ENCODE measurements at regions not wholly inside any gene's neighbourhood (a gene's known extent, or its start where the extent isn't known, plus 50 kb on each side); places are given as distances from the start of the nearest gene placed in this dataset.
A peak's percentile ranks its signal among the peaks of the same experiment; 100 is the strongest.
"Not testable (repeated sequence)": the region's sequence is repeated elsewhere in the genome, so short reads cannot be mapped to it uniquely, and the experiment has no call there.

DNA sequence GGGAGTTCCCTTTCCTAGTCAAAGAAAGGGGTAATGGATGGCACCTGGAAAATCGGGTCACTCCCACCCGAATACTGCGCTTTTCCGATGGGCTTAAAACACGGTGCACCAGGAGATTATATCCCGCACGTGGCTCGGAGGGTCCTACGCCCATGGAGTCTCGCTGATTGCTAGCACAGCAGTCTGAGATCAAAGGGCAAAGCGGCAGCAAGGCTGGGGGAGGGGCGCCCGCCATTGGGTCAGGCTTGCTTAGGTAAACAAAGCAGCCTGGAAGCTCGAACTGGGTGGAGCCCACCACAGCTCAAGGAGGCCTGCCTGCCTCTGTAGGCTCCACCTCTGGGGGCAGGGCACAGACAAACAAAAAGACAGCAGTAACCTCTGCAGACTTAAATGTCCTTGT, 683.3 kb upstream of the MIR17HG start:
- not testable (repeated sequence) for DNase-seq

DNA sequence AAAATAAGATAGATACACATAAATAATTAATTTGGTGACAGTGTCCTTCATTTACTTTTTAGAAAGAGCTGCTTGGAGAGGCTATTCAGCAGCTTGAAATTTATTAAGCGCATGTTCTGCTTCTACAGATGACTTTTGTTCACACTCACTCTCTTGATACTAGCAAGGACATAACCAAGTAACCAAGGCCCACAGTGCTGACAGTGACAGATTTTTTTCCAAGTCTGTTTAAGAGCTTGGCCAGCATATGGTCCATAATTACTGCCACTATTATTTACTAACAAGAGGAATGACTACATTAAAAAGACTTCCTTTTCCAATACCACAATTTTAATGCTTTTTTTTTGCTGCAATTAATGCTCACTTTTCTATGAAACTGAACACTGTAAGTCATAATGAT, 673.7 kb upstream of the MIR17HG start:
- DNase-seq = no peak

DNA sequence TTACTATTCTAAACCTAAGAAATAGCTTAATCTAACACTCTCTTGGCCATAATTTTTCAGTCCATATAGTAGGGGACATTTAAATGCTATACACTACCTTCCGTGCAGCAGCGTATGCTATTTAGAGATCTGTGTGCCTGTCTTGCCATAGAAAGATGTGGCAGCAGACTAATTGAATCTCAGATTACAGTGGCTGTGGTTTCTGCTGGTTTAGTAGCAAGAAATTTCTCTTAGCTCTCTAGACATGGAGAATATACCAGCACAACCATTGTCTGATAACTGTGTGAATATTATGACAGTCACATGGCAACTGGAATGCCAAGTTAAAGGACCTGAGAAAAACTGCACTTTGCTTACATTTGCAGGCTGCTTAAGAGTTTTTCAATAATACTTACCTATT, 672.4 kb upstream of the MIR17HG start:
- DNase-seq = no peak

- no peak for DNase-seq
Measured at GRCh38 chr13:90680826-90681225, 666.7 kb upstream of the MIR17HG start.

- no peak for DNase-seq
Measured at GRCh38 chr13:90683711-90684131, 663.8 kb upstream of the MIR17HG start.

DNA sequence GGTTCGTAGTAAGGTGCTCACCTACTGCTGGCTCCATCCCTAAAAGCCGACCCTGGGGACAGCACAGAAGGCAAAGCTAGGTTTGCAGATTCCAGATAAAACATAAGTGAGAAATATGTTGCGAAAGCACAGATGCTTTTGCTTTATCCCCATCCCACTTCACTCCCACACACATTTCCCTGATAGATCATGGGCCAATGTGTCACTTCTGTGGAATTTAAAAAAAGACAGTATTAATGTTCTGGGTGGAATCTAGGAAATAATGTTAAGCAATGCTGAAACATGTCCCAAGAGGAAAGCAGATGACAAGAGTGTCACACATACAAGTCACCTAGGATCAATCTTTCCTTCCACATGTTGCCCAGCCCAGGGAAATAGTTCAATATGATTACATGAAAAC, 661.0 kb upstream of the MIR17HG start:
- peak; percentile 81 for DNase-seq

GRCh38 chr13:90689111-90689510, 658.4 kb upstream of the MIR17HG start:
- DNase-seq = no peak

- DNase-seq = peak; percentile 83
Measured at GRCh38 chr13:90690458-90691080, 656.9 kb upstream of the MIR17HG start.

GRCh38 chr13:90696254-90696653, 651.2 kb upstream of the MIR17HG start:
- DNase-seq = peak; percentile 65

GRCh38 chr13:90696656-90697055, 650.8 kb upstream of the MIR17HG start:
- DNase-seq = peak; percentile 16

DNA sequence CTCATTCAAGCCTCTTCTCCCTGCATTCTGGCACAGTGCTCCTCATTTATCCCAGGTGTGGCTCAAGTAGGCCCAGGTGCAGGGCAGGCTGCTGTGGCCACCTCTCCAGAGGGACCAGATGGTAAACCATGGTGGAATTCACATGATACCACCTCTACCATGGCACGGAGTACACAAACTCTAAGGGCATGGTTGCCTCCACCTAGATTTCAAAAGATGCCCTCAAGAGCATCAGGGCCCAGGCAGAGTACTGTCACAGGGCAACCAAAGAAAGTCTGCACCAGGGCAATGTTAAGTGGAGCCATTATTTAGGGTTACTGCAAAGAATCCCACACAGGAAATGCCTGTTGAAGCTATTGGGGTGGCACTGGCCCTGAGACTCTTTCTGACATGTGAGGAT, 647.1 kb upstream of the MIR17HG start:
- no peak for DNase-seq

DNA sequence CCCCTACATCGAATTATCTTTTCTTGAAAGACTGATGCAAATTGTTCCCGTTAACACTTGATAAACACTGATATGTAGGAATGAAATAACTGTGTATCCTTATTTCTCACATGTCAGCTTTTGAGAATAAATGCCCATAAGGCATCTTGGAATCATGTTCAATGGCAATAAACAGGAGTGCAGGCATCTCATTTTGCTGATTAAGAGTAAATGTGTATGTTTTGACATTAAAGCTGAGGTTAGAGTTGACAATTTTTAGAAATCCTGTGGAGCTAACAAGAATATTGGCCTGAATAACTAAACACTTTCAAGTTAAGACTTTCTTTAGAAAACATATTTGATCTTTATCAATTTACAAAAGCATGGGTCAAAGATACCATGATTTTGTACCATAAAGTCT, 646.2 kb upstream of the MIR17HG start:
- DNase-seq = no peak

- no peak for DNase-seq
Measured at GRCh38 chr13:90702050-90702449, 645.4 kb upstream of the MIR17HG start.

- no peak for DNase-seq
Measured at GRCh38 chr13:90706631-90707030, 640.9 kb upstream of the MIR17HG start.

DNA sequence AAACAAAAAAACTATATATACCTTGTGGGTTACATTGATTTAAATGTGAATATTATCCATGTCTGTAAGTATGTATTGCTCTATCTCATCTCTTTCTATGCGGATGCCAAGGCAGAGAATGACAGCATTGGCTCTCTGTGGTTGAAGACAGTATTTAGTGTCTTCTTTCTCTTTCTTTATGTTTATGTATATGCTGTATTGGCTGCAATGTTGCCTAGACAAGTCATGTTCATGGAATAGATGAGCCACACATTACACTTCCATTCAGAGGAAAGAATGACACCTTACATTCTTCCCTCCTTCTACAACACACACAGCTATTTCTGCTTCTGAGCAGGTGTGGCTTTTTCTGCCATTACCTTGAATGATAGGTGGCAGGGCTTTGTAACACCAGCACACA, 639.4 kb upstream of the MIR17HG start:
- DNase-seq = no peak

GRCh38 chr13:90709319-90709718, 638.2 kb upstream of the MIR17HG start:
- no peak for DNase-seq

GRCh38 chr13:90710164-90710759, 637.2 kb upstream of the MIR17HG start:
- DNase-seq = no peak

GRCh38 chr13:90713441-90714133, 633.9 kb upstream of the MIR17HG start:
- DNase-seq = no peak

- DNase-seq = no peak
Measured at GRCh38 chr13:90715485-90715884, 632.0 kb upstream of the MIR17HG start.

GRCh38 chr13:90717451-90717936, 630.0 kb upstream of the MIR17HG start:
- peak; percentile 69 for DNase-seq

DNA sequence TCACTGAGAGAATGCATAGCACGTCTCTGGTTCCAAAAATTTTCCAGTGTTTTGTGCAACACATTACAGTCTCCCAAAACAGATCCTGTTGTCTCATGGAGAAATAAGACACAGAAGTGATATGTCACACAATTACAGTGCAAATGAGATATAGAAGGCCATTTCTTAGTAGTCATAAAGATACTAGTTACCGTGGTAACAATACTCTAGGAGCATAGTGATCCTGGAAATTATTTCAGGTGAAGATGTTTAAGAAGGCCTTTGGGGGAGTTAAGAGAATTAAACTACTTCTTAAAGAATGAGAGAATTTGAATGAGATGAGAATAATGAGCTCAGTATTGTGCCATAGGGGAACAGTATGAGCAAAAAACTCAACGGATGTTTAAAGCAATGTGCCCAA, 628.0 kb upstream of the MIR17HG start:
- DNase-seq = no peak

DNA sequence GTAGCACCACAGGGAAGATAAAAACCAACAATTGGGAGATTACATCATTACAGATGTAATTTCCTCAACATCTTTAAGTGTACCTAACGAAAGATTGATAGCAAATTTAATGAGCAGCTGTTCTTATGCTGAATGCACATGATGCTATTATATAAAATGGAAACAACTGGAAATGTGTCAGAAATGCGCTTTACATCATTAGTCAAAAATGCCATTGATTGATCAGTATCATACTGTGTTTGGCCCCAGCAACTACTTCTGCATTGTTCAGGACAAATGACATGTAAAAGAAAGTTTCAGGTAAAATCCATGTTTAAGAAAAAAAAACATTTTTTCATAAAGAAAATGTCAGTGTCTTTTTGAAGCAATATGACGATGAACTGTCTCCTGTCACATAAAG, 625.5 kb upstream of the MIR17HG start:
- no peak for DNase-seq

DNA sequence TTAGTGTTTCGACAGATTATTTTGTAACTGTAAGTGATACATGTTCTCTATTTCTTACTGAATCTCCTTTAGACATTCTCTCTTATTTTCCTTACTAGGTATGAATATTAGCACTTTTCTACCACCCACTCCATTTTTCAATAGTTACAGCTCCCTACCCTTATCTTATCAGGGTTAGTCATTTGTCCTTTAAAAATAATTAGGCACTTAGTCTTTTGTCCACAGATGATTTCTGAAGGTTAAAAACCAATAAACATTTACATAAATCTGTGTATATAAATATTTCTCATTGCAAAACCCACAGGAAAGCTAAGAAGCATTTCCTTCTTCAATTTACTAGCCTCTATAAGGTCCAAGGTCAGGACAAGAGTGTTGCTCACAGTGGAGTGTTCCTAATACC, 624.1 kb upstream of the MIR17HG start:
- no peak for DNase-seq

GRCh38 chr13:90726375-90726774, 621.1 kb upstream of the MIR17HG start:
- no peak for DNase-seq
